ENCODE measurements at regions not wholly inside any gene's neighbourhood (a gene's known extent, or its start where the extent isn't known, plus 50 kb on each side); places are given as distances from the start of the nearest gene placed in this dataset.

DNA sequence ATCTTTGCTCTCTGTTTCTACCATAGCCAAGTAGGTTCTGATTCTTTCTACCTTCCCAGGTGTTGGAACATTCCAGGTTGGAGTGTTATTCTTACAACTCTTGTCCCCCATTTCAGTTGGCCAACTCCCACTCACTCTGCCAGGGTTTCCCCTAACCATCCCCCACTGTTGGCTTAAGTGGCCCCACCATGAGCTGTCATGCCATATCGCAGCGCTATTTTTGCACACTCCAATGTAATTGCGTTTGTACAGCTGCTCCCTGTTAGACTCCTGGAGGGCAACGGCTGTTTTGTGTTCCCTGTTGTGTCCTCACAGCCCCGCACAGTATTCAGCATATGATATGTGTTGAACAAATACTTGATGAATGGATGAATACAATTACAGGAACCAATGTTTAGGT, 117.7 kb upstream of the ETS2 start:
- DNase-seq (ENCODE audit: low read depth in 3 of 3, low spot score in 2 of 3), result no peak

DNA sequence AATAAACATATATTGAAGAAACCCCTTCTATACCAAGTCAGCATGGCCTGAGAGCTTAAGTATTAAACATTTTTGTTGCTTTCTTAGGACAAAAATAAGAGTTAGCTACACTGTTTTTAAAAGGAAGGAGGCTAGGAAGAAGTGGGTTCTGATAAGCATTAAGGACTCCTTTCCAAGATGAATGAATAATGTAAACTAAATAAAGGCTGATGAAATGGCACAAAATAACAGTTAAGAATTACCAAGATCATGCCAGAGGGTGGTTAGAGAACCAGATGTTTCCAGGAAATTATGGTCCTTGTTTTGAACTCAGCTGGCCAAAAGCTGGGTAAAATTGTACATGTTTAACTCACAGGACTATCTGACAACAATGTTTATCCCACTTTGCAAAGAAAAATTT, 114.1 kb upstream of the ETS2 start:
- no peak for DNase-seq (ENCODE audit: low read depth in 3 of 3, low spot score in 2 of 3)

DNA sequence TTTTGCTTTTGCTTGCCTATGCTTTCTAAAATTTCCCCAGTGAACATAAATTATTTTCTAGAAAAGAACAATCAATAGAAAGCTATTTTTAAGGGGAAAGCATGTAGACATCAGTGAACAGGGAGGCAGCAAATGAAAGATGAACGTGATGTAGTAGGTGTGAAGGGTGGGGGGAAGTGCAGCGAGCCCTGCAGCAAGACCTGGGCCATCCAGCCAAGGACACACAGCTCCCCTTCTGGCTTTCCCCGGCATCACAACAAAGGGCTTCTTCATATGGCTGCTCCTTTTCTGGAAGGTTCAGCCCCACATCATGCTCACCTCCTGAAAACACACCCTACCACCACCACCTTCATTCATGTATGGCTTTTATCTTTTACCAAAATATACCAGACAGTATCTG, 109.2 kb upstream of the ETS2 start:
- no peak for DNase-seq (ENCODE audit: low read depth in 3 of 3, low spot score in 2 of 3)

DNA sequence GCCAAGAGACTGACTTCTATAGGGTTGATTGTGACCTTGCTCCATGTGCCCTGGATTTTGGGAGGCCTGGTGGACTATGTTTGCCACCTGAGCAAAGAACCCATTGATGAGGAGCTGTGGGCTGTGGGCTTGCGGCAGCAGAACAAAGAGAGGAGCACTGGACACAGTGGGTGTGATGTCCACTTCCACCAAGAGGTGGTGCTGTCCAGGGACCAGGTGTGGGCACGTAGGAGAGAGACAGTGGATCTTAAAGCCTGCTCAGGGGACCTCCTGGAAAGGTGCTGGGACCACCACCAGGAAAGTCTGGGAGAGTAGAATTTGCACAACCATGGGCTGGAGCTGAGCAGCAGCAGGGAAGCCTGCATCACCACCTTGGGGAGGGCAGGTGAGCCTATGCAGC, 106.7 kb upstream of the ETS2 start:
- no peak for DNase-seq (ENCODE audit: low read depth in 3 of 3, low spot score in 2 of 3)

DNA sequence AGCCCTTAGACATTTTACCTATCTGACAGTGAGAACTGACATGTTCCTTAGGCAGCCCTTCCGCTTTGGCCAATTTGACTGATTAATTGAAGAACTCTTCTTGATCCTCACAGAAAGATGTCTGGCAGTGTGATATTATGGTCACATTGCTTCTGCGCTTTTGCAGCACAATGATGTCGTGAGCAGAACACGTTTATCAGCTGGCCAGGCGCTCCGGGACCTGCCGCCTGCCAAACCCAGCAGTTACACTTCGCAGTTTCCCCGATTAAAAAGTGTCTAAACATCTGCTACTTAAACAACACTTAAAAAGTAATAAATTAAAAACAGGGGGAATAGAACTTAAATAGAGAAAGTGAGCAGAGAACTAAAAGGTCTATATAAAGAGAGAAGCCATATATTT, 103.5 kb upstream of the ETS2 start:
- no peak for DNase-seq (ENCODE audit: low read depth in 3 of 3, low spot score in 2 of 3)

DNA sequence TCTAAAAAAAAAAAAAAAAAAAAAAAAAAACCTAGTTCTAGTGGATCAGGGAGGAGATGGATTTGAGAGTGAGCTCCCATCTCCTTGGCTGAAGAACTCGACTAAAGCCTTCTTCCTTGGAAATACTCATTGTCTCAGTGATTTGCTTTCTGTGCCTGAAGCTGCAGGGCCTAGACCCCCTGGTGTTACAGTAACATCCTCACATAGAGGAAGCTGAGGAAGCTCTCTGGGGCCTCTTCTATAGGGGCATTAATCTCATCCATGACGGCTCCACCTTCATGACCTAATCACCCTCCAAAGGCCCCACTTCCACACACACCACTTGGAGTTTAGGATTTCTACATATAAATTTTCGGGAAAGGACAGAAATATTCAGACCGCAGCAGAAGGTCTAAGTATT, 95.9 kb upstream of the ETS2 start:
- DNase-seq (ENCODE audit: low read depth in 3 of 3, low spot score in 2 of 3), result no peak

DNA sequence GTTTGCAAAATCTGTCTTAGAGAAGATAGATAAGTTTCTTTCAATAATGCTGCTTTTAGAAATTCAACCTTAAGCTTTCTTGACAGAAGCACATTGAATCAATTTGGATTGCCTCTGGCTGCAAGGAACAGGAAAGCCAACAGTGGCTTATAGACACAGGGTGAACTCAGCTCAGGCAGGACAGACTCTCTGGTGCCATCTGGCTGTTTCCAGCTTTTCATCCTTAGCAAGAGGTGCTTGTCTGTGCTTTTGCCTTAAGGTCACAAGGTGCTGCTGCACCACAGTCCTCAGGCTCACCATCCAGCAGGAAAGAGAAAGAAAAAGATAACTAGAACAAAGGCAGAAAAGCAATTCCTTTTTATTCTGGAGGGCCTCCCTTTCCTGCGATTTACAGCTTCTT, 93.7 kb upstream of the ETS2 start:
- no peak for DNase-seq (ENCODE audit: low read depth in 3 of 3, low spot score in 2 of 3)

DNA sequence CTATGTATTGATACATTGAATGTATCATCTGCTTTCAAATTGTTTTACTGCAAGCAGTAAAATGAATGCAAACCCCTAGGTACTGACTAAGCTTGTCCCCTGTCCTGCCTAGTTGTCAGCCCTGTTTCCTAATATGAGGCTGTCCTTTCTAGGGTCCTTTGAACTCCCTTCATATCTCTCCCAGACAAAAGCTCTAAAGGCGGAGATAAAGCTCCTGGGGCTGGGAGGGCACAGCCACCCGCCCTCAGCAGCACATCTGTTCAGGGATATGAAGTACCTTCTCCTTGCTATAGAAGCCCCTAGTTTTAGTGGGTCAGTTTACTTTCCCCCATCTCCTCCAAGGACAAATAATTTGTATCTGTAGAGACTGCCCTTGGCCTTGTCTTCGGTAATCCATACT, 93.1 kb upstream of the ETS2 start:
- no peak for DNase-seq (ENCODE audit: low read depth in 3 of 3, low spot score in 2 of 3)

DNA sequence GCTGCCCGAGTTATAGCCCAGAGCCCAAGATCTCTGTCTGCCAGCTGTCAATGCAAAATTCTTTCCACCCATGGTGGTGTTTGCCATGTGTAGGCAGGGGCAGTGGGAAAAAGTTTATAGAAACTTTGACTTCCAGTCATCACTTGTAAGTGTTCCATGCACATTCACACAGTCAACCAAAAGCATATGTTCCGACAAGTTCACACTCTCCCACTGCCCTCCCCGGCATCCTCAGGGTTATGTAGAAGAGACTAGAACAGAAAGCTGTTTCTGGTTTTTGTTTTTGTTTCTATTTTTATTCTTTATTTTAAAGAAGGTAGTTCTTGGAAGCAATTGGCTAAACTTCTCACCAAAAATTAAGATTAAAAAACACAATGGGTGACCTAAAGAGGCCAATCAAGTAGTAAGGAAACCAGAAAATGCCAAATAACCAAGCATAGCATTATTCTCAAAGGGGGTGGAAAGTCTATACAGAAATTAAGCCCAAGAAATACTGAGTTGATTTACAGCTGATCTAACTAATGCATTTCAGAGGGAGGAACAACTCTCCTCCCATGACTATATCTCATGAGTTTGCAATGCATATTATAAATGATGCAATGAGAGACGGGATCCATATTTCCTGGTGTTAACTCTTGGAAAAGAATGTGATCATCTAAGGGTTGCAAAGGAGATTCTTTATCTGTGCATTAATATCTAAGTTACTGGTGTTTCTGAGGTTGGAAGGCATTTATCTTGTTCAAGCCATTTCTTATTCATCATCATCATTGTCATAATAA, 91.5 kb upstream of the ETS2 start:
- no peak for DNase-seq (ENCODE audit: low read depth in 3 of 3, low spot score in 2 of 3)

DNA sequence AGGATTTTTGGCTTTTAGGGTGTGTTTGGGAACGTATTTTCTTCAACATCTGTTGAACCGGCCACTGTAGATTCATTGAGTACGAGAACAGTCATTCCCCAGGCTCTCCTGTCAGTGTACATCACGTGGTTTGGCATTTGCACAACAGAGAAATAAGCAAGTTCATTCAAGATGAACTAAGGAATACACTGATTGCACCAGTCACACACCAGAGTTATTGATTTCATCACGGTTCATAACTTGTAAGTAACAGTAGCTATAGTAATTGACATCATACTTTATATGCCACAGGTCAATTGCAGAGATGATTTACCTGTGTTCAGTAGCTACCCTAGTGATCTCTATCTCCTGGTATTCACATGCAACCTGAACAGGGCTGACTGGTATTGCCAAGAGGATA, 90.7 kb upstream of the ETS2 start:
- no peak for DNase-seq (ENCODE audit: low read depth in 3 of 3, low spot score in 2 of 3)

DNA sequence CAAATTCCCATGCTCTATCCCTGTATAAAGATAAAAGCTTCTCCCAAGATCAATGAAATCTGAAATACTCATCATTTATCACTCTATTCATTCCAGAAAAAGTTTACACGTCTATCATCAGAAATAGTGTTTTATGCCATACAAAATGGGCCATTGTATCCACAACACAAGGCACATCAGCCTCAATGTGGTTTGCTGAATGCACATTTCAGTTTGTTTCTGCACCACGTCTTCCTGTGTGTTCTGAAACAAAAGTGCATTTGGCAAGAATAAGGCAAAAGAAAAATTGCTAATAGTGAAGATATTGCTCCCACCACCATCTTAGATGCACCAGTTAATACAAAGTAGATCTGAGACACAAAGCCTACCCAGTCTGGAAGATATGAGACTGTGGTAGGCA, 89.6 kb upstream of the ETS2 start:
- DNase-seq (ENCODE audit: low read depth in 3 of 3, low spot score in 2 of 3), result no peak

DNA sequence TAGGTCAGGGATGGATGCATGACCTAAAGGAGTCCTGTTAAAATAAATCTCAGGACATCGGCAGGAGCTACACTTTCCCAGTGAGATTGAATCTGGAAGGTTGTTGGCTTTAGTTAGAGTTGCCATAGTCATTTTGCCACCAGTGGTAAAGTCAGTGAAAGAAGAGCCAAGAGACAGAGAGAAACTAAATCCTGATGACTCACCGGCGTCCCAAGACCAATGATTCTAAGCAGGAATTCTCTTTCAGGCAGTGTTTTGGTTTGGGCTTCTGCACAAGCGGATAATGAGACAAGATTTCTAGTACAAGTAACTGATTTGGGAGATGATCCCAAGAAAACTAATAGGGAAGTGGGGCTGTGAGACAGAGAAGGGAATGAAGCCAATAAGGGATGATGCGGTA, 88.8 kb upstream of the ETS2 start:
- no peak for DNase-seq (ENCODE audit: low read depth in 3 of 3, low spot score in 2 of 3)

DNA sequence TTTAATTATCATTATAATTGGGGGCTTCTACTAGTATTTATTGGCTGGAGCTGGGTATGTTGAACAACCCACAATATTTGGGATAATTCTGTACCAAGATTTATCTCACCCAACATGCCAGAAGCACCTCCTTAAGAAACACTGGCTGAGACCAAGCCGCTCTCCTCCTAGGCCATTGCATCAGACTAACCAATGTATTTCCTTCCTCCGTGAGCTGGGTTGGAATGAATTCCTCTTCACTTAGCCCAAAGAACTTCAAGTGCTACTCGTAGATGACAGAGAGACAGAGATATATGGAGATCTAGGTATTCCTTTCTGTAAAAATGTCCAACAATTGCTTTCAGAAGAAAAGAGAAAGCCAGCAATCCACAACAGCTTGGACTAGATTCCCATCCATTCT, 87.2 kb upstream of the ETS2 start:
- no peak for DNase-seq (ENCODE audit: low read depth in 3 of 3, low spot score in 2 of 3)

DNA sequence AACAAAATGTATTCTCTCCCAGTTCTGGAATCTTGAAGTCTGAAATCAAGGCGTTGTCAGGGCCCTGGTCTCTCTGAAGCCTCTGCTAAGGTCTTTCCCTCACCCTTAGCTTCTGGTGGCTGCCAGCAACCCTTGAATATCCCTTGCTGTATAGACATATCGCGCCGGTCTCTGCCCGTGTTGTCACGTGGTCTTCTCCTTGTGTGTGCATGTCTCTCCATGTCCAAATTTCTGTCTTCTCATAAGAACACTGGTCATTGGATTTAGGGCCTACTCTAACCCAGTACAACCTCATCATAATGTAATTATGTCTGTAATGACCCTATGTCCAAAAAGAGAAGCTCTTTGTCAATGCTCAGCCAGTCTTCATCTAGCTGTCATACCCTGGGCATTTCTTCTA, 85.7 kb upstream of the ETS2 start:
- no peak for DNase-seq (ENCODE audit: low read depth in 3 of 3, low spot score in 2 of 3)

DNA sequence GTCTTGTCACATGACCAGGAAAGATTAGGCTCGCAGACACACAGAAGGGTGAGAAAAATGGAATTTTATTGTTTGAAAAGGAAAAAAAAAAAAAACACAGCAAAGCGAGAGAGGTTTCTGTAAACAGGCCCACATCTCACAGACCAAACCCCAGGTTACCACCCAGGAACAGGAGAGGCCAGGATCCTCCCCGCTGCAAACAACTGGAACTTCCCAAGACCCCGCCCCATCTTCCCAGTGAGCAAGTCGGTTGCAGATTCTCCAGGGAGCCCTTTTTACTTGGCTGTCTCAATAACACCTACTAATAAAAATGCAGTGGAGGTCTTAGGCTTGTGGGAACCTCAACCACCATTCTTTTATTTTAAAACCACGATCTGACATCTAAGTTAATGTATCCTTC, 84.7 kb upstream of the ETS2 start:
- no peak for DNase-seq (ENCODE audit: low read depth in 3 of 3, low spot score in 2 of 3)

DNA sequence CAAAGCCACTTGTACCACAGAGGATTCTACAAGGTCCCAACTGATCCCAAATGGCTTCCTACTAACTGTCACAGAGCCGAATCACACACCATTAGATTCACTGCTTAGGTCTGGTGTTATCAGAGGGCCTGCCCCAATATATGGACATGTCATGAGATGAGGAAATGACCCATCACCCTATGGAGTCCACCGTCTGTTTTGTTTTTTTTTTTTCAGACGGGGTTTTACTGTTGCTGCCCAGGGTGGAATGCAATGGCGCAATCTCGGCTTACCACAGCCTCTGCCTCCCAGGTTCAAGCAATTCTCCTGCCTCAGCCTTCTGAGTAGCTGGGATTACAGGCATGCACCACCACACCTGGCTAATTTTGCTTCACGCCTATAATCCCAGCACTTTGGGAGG, 83.8 kb upstream of the ETS2 start:
- DNase-seq (ENCODE audit: low read depth in 3 of 3, low spot score in 2 of 3), result no peak

DNA sequence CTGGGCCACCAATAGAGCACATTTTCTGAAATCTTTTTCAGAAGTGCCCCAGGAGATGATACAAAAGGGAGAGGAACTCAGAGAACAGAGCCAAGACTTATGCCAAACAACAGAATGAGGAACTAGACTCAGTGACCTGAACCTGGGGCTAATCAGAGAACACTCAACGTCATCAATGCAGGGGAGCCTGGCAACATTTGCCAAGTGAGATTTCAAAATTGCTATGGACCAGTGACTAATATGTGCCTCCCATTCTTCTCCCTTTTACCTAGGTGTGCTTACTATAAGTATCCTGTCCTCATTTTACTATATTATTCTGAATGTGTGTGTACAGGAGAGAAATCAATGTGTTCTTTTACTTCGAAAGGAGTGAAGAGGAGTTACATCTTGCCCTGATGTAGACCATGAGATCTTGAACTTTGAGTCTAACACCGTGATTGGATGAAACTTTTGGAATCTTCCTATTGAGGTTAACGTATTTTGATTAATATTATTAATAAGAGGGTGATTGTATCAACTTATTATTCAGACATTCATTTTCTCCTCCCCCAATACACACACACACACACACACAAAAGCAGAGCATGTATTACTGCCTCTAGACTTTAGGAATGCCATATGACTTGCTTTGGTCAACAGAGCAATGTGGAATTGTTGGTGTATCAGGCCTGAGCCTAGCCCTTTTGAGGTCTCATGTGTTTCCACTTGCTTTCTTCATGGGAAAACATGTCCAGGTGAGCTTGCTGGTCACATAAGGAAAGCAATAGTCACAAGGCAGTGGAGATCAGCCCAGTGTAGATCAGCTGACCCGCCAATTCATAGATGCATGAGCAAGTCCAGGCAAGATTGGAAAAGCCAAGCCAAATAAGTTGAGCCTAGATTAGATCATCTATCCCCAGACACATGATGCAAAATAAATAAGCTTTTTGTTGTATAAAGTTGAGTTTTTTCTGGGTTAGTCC, 80.3 kb upstream of the ETS2 start:
- DNase-seq (ENCODE audit: low read depth in 3 of 3, low spot score in 2 of 3), result no peak

DNA sequence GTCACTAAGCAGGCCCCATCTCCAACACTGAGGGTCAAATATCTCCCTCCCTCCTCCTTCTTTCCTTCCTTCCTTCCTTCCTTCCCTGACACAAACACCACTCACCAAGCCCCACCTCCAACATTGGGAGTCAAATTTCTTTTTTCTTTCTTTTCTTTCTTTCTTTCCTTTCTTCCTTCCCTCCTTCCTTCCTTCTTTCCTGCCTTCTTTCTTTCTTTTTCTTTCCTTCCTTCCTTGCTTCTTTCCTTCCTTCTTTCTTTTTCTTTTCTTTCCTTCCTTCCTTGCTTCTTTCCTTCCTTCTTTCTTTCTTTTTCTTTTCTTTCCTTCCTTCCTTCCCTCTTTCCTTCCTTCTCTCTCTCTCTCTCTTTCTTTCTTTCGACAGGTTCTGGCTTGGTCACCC, 79.2 kb upstream of the ETS2 start:
- no peak for DNase-seq (ENCODE audit: low read depth in 3 of 3, low spot score in 2 of 3)

DNA sequence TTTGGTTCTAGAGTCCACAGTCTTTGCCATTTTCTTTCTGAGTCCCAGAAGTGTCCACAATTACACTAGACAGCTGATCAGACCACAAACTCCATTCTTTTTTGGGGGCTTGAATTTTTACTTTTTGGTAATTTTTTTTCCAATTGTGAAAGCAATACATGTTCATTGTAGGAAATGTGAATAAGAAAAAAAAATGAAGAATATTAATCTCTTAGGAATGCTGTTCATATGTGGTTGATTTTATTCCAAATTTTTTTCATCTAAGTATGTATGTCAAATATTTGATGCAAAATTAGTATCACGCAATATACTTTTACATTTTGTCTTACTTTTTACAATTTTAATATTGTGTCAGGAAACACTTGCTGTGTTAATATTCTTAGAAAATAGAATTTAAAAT, 76.4 kb upstream of the ETS2 start:
- DNase-seq (ENCODE audit: low read depth in 3 of 3, low spot score in 2 of 3), result no peak

DNA sequence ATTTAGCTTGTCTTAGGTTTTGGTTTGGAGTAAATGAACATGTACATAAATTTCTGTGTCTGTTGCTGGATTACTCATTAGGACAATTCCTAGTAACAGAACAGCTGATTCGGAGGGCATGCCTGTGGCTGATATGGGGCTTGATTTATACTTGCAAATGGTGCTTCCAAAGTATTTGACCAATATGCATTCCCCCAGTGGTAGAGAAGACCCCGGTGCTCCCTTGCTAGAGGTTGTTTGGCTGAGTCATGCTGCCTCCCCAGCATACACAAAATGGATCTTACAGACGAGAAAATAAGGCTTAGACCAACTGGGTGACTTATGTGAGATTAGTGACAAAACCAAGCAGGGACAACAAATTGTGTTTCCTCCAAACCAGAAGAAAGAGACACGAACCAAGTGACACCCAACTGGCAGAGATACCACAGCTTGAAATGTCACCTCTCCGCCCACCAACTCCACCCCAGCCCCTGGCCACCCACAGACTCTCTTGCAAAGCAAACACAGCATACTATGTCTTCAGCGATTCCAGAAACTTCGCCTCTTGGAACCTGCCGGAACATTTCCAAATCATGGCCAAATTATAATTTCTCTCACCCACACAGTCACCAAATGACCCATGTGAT, 75.9 kb upstream of the ETS2 start:
- DNase-seq (ENCODE audit: low read depth in 3 of 3, low spot score in 2 of 3), result no peak

DNA sequence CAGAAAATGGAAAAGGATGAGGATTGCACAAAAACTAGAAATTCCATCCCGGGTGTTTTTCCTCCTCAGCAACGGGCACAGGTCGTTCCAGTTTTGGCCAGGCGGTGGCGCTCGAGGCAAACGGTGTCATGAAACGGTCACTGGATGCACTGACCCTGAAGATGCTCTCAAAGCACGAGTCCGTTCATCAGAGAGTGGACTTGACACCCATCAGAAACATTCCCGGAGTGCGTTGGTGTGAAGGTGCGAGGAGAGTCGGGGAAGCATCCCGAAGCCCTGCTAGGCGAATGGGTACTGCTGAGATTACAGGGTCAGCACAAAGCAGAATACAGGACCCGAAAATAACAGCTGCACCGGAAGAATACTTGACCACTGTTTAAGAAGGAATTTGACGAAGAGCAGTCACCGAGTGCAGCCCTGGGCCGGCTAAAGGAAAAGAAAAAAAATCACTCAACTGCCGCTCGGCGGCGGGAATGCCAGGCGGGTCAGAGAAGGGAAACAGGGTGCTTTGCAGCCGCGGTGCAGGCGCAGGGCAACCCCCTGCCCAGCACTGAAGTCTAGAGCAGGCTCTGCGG, 71.7 kb upstream of the ETS2 start:
- DNase-seq (ENCODE audit: low read depth in 3 of 3, low spot score in 2 of 3), result peak; percentile 57 to 76 (median 74)

All from right renal cortex interstitium (tissue), 3 donors.